Liver (tissue), 8 donors: ENCODE measurements at regions not wholly inside any gene's neighbourhood (a gene's known extent, or its start where the extent isn't known, plus 50 kb on each side); places are given as distances from the start of the nearest gene placed in this dataset.

Experiments used
- DNase-seq: peaks from one replicate; pipeline ENCODE4 v3.0.0-alpha.2; 2017; ENCODE audit warnings: low spot score
- H3K27ac ChIP-seq, 2 donors: one replicate each; pipeline ENCODE4 v1.7.0; 2013; ENCODE audit warnings: inconsistent platforms in 2 of 2, low read length in 2 of 2, control low read depth in 1 of 2, low read depth in 1 of 2, mild to moderate bottlenecking in 1 of 2
- H3K27me3 ChIP-seq, 4 donors: one replicate each; pipeline versions ENCODE4 v1.6.1 to v1.7.0; 2013; ENCODE audit warnings: low read length in 3 of 4, inconsistent platforms in 1 of 4, mild to moderate bottlenecking in 1 of 4, moderate library complexity in 1 of 4; ENCODE audit not compliant: control insufficient read depth in 4 of 4, insufficient read depth in 4 of 4
- H3K36me3 ChIP-seq, 4 donors: one replicate each; pipeline versions ENCODE4 v1.6.1 to v1.7.0; 2013; ENCODE audit warnings: low read length in 3 of 4, mild to moderate bottlenecking in 3 of 4, low read depth in 1 of 4, moderate library complexity in 1 of 4; ENCODE audit not compliant: control insufficient read depth in 4 of 4, insufficient read depth in 3 of 4
- H3K4me1 ChIP-seq, 4 donors: one replicate each; pipeline versions ENCODE4 v1.6.1 to v1.7.0; 2013; ENCODE audit warnings: low read length in 3 of 4, mild to moderate bottlenecking in 3 of 4, moderate library complexity in 1 of 4; ENCODE audit not compliant: control insufficient read depth in 4 of 4, insufficient read depth in 4 of 4
- H3K4me3 ChIP-seq, 3 donors: one replicate each; pipeline versions ENCODE4 v1.6.1 to v1.7.0; 2013; ENCODE audit warnings: low read length in 3 of 3, control low read depth in 1 of 3, low read depth in 1 of 3, mild to moderate bottlenecking in 1 of 3
- H3K9ac ChIP-seq, 2 donors: one replicate each; pipeline ENCODE4 v1.7.0; 2013; ENCODE audit warnings: low read length in 2 of 2, mild to moderate bottlenecking in 2 of 2, moderate library complexity in 2 of 2, control low read depth in 1 of 2, low read depth in 1 of 2
- H3K9me3 ChIP-seq, 4 donors: one replicate each; pipeline versions ENCODE4 v1.6.1 to v1.7.0; 2013; ENCODE audit warnings: low read length in 3 of 4; ENCODE audit not compliant: control insufficient read depth in 4 of 4
- CTCF ChIP-seq: fragments of 150-350 bp; IDR thresholded peaks from 2 replicates; pipeline ENCODE4 v1.5.1; 2017; ENCODE audit warnings: improper control_type of control experiment, low read depth, low read length; ENCODE audit not compliant: missing input control
- EGR1 ChIP-seq, 2 donors: IDR thresholded peaks; 2 replicates each; pipeline ENCODE4 v1.6.1; 2016 to 2018; ENCODE audit warnings: antibody characterized with exemption in 2 of 2, low read depth in 2 of 2
- FOXA1 ChIP-seq: IDR thresholded peaks from 2 replicates; pipeline ENCODE4 v1.6.1; 2016; ENCODE audit warnings: antibody characterized with exemption
- FOXA2 ChIP-seq: IDR thresholded peaks from 2 replicates; pipeline ENCODE4 v1.6.1; 2016; ENCODE audit warnings: antibody characterized with exemption
- GABPA ChIP-seq, 2 donors: IDR thresholded peaks in 1 of 2; conservative IDR thresholded peaks in 1 of 2; 2 replicates each; pipeline ENCODE4 v1.6.1; 2016; ENCODE audit warnings: antibody characterized with exemption in 2 of 2, mild to moderate bottlenecking in 1 of 2, moderate library complexity in 1 of 2
- HNF4A ChIP-seq, 2 donors: conservative IDR thresholded peaks; 2 replicates each; pipeline ENCODE4 v1.6.1; 2016; ENCODE audit warnings: antibody characterized with exemption in 2 of 2, mild to moderate bottlenecking in 2 of 2
- HNF4G ChIP-seq: IDR thresholded peaks from 2 replicates; pipeline ENCODE4 v1.6.1; 2016; ENCODE audit warnings: antibody characterized with exemption
- JUND ChIP-seq, 2 donors: IDR thresholded peaks; 2 replicates each; pipeline ENCODE4 v1.6.1; 2016; ENCODE audit warnings: antibody characterized with exemption in 2 of 2
- MAX ChIP-seq: IDR thresholded peaks from 2 replicates; pipeline ENCODE4 v1.6.1; 2016; ENCODE audit warnings: antibody characterized with exemption
- NR2F2 ChIP-seq: IDR thresholded peaks from 2 replicates; pipeline ENCODE4 v1.6.1; 2016; ENCODE audit warnings: antibody characterized with exemption
- RAD21 ChIP-seq, 2 donors: IDR thresholded peaks; 2 replicates each; pipeline ENCODE4 v1.6.1; 2016; ENCODE audit warnings: antibody characterized with exemption in 2 of 2, mild to moderate bottlenecking in 2 of 2
- RXRA ChIP-seq, 2 donors: IDR thresholded peaks; 2 replicates each; pipeline ENCODE4 v1.6.1; 2017 to 2018; ENCODE audit warnings: antibody characterized with exemption in 2 of 2, mild to moderate bottlenecking in 1 of 2
- SP1 ChIP-seq: IDR thresholded peaks from 2 replicates; pipeline ENCODE4 v1.6.1; 2018; ENCODE audit warnings: antibody characterized with exemption, mild to moderate bottlenecking
- TAF1 ChIP-seq: conservative IDR thresholded peaks from 2 replicates; pipeline ENCODE4 v1.6.1; 2016; ENCODE audit warnings: antibody characterized with exemption, mild to moderate bottlenecking
- YY1 ChIP-seq: IDR thresholded peaks from 2 replicates; pipeline ENCODE4 v1.6.1; 2016; ENCODE audit warnings: antibody characterized with exemption, mild to moderate bottlenecking
- WGBS: extraction: QIAGEN DNeasy Blood & Tissue Kit; methylation state at CpG from one replicate; pipeline ENCODE4 v1.1.7; 2013; 5-methylcytosine and 5-hydroxymethylcytosine counted together
- TF ChIP-seq, protein P1 (sequence below): IDR thresholded peaks from 2 replicates; pipeline ENCODE4 v1.6.1; 2016; ENCODE audit warnings: antibody characterized with exemption
- TF ChIP-seq, protein P2 (sequence below): IDR thresholded peaks from 2 replicates; pipeline ENCODE4 v1.6.1; 2016; ENCODE audit warnings: antibody characterized with exemption, mild to moderate bottlenecking
- TF ChIP-seq, protein P3 (sequence below): IDR thresholded peaks from 2 replicates; pipeline ENCODE4 v1.6.1; 2016; ENCODE audit warnings: antibody characterized with exemption
- donor health status: healthy.
- donor health status: healthy.
- donor health status: healthy.
- donor health status: healthy.
- donor health status: healthy.

DNA sequence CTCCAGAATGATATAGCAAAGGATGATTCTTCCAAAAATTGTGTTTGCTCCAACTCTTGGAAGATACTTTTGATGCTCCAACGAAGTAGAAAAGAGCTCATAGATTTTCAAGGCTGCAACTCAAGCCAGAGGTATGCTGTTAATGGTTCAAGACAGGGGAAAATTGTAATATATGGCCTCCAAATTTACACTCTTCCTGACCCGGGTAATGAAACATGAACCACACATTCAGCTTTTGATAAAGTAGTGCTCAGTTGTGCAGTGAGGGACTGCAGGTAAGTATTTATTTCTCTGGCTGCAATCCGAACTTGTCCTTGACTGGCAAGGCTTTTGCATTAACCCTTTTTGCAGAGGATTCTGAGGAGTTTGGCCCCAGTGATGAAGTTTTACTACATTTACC is 446.4 kb downstream of the RASEF start:
- no peaks in the 10 kb centered on the region for H3K27me3 ChIP-seq
- H3K4me1 ChIP-seq, result no peaks in the 10 kb centered on the region
- no peak overlapping the region for H3K9ac ChIP-seq
- no peaks in the 10 kb centered on the region for H3K9me3 ChIP-seq
- 81% methylated on average over 3 of the region's 3 CpGs for WGBS
- DNase-seq, result no peak
- H3K36me3 ChIP-seq, result no peaks in the 10 kb centered on the region
- TF ChIP-seq HNF4A (conservative IDR thresholded peaks at IDR 0.05) (no peak), FOXA1 (no peak), YY1 (no peak), JUND (IDR thresholded peaks at IDR 0.05) (no peak), RAD21 (IDR thresholded peaks at IDR 0.05) (no peak), NR2F2 (no peak), MAX (no peak), RXRA (IDR thresholded peaks at IDR 0.05) (no peak), CTCF (no peak), TAF1 (no peak), SP1 (no peak), GABPA (IDR thresholded peaks at IDR 0.05 in 1 of 2, conservative IDR thresholded peaks at IDR 0.05 in 1 of 2) (no peak), EGR1 (IDR thresholded peaks at IDR 0.05; ENCODE audit: low read depth in 2 of 2) (no peak), HNF4G (no peak), FOXA2 (no peak)
- TF ChIP-seq, protein P1, sequence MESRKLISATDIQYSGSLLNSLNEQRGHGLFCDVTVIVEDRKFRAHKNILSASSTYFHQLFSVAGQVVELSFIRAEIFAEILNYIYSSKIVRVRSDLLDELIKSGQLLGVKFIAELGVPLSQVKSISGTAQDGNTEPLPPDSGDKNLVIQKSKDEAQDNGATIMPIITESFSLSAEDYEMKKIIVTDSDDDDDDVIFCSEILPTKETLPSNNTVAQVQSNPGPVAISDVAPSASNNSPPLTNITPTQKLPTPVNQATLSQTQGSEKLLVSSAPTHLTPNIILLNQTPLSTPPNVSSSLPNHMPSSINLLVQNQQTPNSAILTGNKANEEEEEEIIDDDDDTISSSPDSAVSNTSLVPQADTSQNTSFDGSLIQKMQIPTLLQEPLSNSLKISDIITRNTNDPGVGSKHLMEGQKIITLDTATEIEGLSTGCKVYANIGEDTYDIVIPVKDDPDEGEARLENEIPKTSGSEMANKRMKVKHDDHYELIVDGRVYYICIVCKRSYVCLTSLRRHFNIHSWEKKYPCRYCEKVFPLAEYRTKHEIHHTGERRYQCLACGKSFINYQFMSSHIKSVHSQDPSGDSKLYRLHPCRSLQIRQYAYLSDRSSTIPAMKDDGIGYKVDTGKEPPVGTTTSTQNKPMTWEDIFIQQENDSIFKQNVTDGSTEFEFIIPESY, result no peak
- no peak overlapping the region for H3K4me3 ChIP-seq
- H3K27ac ChIP-seq, result no peak overlapping the region

DNA sequence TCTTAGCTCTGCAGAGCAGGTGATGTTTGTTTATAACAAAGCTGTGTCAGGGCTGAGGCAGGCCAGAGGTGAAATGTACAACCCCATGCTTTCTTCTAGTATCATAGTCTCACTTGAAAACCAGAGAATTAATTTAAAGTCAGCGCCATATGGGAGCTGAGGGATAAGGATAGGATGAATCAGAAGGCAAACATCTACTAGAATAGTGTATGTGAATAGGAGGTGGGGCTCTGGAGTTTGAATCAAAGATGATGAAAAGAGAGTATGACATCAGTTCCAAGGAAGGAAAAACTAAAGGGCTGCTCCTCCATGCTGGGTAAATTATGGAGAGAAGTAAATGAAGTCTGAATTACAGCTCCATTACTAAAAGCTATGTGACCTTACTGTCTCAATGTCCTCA is 441.5 kb downstream of the RASEF start:
- Histone ChIP-seq H3K4me3 (no peak overlapping the region), H3K9ac (no peak overlapping the region), H3K27ac (no peak overlapping the region), H3K36me3 (no peaks in the 10 kb centered on the region), H3K9me3 (no peaks in the 10 kb centered on the region), H3K4me1 (no peaks in the 10 kb centered on the region), H3K27me3 (no peaks in the 10 kb centered on the region)
- DNase-seq, result no peak
- TF ChIP-seq NR2F2 (no peak), TAF1 (no peak), RAD21 (IDR thresholded peaks at IDR 0.05) (no peak), FOXA1 (no peak), GABPA (IDR thresholded peaks at IDR 0.05 in 1 of 2, conservative IDR thresholded peaks at IDR 0.05 in 1 of 2) (no peak), RXRA (IDR thresholded peaks at IDR 0.05) (no peak), HNF4G (no peak), FOXA2 (no peak), MAX (no peak), HNF4A (conservative IDR thresholded peaks at IDR 0.05) (no peak), YY1 (no peak), JUND (IDR thresholded peaks at IDR 0.05) (no peak), SP1 (no peak)
- TF ChIP-seq, protein P2, sequence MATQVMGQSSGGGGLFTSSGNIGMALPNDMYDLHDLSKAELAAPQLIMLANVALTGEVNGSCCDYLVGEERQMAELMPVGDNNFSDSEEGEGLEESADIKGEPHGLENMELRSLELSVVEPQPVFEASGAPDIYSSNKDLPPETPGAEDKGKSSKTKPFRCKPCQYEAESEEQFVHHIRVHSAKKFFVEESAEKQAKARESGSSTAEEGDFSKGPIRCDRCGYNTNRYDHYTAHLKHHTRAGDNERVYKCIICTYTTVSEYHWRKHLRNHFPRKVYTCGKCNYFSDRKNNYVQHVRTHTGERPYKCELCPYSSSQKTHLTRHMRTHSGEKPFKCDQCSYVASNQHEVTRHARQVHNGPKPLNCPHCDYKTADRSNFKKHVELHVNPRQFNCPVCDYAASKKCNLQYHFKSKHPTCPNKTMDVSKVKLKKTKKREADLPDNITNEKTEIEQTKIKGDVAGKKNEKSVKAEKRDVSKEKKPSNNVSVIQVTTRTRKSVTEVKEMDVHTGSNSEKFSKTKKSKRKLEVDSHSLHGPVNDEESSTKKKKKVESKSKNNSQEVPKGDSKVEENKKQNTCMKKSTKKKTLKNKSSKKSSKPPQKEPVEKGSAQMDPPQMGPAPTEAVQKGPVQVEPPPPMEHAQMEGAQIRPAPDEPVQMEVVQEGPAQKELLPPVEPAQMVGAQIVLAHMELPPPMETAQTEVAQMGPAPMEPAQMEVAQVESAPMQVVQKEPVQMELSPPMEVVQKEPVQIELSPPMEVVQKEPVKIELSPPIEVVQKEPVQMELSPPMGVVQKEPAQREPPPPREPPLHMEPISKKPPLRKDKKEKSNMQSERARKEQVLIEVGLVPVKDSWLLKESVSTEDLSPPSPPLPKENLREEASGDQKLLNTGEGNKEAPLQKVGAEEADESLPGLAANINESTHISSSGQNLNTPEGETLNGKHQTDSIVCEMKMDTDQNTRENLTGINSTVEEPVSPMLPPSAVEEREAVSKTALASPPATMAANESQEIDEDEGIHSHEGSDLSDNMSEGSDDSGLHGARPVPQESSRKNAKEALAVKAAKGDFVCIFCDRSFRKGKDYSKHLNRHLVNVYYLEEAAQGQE, result no peak
- TF ChIP-seq, protein P3, sequence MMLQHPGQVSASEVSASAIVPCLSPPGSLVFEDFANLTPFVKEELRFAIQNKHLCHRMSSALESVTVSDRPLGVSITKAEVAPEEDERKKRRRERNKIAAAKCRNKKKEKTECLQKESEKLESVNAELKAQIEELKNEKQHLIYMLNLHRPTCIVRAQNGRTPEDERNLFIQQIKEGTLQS, result no peak
- 93% methylated on average over 1 of the region's 1 CpG for WGBS
